Nephron (organoid): ENCODE measurements at regions not wholly inside any gene's neighbourhood (a gene's known extent, or its start where the extent isn't known, plus 50 kb on each side); places are given as distances from the start of the nearest gene placed in this dataset.
A peak's percentile ranks its signal among the peaks of the same experiment; 100 is the strongest.

ENCODE experiments used
- H3K27ac Mint-ChIP-seq, 3 experiments: 2 replicates each; pipeline ENCODE4 v1.8.0; 2020; ENCODE audit warnings: mixed read lengths in 3 of 3, mild to moderate bottlenecking in 2 of 3, moderate library complexity in 1 of 3
- H3K27me3 Mint-ChIP-seq: 2 replicates; pipeline ENCODE4 v1.8.0; 2021; ENCODE audit warnings: low read depth, mild to moderate bottlenecking, moderate library complexity, mixed read lengths
- H3K36me3 Mint-ChIP-seq: 2 replicates; pipeline ENCODE4 v1.8.0; 2020; ENCODE audit warnings: low read depth, mixed read lengths
- H3K4me1 Mint-ChIP-seq: 2 replicates; pipeline ENCODE4 v1.8.0; 2020; ENCODE audit warnings: mixed read lengths
- H3K4me3 Mint-ChIP-seq, 3 experiments: 2 replicates each; pipeline ENCODE4 v1.8.0; 2020; ENCODE audit warnings: mild to moderate bottlenecking in 3 of 3, mixed read lengths in 3 of 3, moderate library complexity in 2 of 3
- H3K9me3 Mint-ChIP-seq: 2 replicates; pipeline ENCODE4 v1.8.0; 2020; ENCODE audit warnings: mixed read lengths
- TF ChIP-seq, protein P1 (sequence below), 3 experiments: fragments of 200-600 bp; sonication (generic); IDR thresholded peaks; one replicate each; pipeline ENCODE4 v1.5.0; 2021; ENCODE audit warnings: antibody characterized with exemption in 3 of 3; ENCODE audit not compliant: unreplicated experiment in 3 of 3

DNA sequence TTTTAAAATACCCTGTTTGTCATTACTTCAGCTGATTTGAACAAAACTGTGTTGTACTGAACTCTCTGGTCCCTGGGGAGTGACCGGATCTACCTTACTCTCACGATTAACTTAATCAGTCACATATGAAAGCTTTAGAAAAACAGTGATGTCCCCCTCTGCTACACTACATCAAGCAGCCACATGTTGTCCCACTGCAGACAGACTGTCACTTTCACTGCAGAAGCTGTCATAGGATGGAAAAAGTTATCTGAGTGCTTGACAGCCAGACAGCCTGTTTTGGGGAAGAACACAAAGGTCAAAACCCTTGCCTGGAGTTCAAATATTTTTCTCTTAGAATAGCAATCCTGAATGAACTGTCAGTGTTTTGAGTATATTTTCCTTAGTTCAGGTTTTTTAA is 546.4 kb downstream of the DTWD2 start:
- no peak overlapping the region for H3K4me3 Mint-ChIP-seq
- H3K36me3 Mint-ChIP-seq, result no peaks in the 10 kb centered on the region
- no peak overlapping the region for H3K27ac Mint-ChIP-seq
- no peaks in the 10 kb centered on the region for H3K9me3 Mint-ChIP-seq
- TF ChIP-seq, protein P1, sequence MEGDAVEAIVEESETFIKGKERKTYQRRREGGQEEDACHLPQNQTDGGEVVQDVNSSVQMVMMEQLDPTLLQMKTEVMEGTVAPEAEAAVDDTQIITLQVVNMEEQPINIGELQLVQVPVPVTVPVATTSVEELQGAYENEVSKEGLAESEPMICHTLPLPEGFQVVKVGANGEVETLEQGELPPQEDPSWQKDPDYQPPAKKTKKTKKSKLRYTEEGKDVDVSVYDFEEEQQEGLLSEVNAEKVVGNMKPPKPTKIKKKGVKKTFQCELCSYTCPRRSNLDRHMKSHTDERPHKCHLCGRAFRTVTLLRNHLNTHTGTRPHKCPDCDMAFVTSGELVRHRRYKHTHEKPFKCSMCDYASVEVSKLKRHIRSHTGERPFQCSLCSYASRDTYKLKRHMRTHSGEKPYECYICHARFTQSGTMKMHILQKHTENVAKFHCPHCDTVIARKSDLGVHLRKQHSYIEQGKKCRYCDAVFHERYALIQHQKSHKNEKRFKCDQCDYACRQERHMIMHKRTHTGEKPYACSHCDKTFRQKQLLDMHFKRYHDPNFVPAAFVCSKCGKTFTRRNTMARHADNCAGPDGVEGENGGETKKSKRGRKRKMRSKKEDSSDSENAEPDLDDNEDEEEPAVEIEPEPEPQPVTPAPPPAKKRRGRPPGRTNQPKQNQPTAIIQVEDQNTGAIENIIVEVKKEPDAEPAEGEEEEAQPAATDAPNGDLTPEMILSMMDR (IDR thresholded peaks at IDR 0.05; ENCODE audit: unreplicated experiment in 3 of 3), result no peak
- H3K4me1 Mint-ChIP-seq, result peaks cover 12% of the 10 kb centered on the region
- H3K27me3 Mint-ChIP-seq, result no peaks in the 10 kb centered on the region

DNA sequence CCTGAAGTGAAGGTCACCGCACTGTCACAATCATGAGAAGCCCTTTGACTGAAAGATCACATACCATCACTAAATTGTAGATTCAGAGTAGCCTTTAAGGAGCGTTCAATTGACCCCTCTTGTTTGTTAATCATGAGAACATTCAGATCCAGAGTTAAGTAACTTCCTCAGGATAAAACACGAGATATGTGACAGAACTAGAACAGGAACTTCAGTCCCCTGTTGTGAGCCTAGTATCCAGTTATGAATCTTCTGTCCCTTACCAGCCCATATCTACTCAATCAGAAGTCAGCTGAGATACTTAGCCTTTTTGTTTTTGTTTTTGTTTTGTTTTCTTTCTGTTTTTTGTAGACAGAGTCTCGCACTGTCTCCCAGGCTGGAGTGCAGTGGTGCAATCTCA is 547.3 kb downstream of the DTWD2 start:
- Mint-ChIP-seq H3K27ac (peak overlapping the region; percentile 2 to 18 (median 4)), H3K4me1 (peaks cover 12% of the 10 kb centered on the region), H3K36me3 (no peaks in the 10 kb centered on the region), H3K27me3 (no peaks in the 10 kb centered on the region), H3K4me3 (no peak overlapping the region), H3K9me3 (no peaks in the 10 kb centered on the region)
- TF ChIP-seq, protein P1 (IDR thresholded peaks at IDR 0.05; ENCODE audit: unreplicated experiment in 3 of 3), result no peak

DNA sequence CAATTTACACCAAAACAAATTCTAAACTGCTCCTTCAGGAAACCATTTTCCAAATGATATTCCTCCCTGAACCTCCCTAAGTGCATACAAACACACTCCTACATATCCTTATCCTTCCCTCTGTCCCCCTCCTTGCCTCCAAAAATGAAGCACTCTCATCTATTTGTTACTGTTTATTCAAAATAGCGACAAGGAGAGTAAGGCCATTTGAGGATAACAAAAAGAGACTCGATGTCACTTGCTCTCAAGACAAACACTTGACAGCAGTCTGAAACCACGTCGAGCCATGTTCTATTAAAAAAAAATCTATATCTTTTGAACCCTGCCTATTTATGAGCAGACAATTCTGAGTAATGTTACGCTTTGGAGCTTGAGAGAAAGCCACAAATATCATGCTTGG is 547.9 kb downstream of the DTWD2 start:
- Mint-ChIP-seq H3K27ac (peak overlapping the region; percentile 2 to 18 (median 4)), H3K36me3 (no peaks in the 10 kb centered on the region), H3K9me3 (no peaks in the 10 kb centered on the region), H3K4me1 (peaks cover 12% of the 10 kb centered on the region), H3K27me3 (no peaks in the 10 kb centered on the region), H3K4me3 (no peak overlapping the region)
- TF ChIP-seq, protein P1 (IDR thresholded peaks at IDR 0.05; ENCODE audit: unreplicated experiment in 3 of 3), result no peak

DNA sequence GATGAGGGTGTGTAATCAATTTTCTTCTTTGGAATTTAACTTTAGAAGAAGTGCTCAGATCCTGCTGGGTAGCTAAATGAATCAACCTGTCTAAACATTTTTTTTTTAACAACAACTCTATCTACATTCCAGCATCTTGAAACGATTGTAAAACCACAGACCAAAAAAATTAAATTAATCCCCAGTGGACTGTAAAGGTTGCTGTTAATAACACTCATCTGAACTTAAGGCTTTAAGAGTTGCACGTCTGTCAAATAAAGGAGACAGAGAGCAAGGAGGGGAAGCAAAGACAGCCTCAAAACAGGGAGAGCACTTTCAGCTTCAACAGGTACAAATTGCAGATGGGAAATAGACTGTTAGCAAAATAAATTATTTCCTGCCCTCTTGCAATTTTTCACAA is 548.5 kb downstream of the DTWD2 start:
- peaks cover 12% of the 10 kb centered on the region for H3K4me1 Mint-ChIP-seq
- H3K9me3 Mint-ChIP-seq, result no peaks in the 10 kb centered on the region
- no peak overlapping the region for H3K4me3 Mint-ChIP-seq
- H3K36me3 Mint-ChIP-seq, result no peaks in the 10 kb centered on the region
- TF ChIP-seq, protein P1 (IDR thresholded peaks at IDR 0.05; ENCODE audit: unreplicated experiment in 3 of 3), result no peak
- H3K27ac Mint-ChIP-seq, result peak overlapping the region in 1 of 3 experiments; percentile 2
- H3K27me3 Mint-ChIP-seq, result no peaks in the 10 kb centered on the region

DNA sequence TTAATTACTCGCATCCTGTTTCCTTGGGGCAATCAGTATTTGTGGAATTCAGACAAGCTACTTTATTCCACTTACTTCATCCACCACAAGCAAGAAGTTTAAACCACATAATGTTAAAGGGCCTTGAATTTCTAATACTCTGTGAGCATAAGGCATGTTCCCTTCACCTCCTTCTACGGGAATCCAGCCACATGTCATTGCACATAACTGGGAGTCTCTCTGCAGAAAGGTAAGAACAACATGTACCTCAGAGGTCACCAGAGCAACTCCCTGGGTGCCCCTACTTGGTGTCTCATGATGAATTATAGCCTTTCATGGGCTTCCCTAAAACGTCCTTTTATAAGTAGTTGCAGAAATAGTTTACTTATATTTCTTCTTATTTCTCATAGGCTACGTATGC is 553.2 kb downstream of the DTWD2 start:
- Mint-ChIP-seq H3K27me3 (no peaks in the 10 kb centered on the region), H3K36me3 (no peaks in the 10 kb centered on the region), H3K9me3 (no peaks in the 10 kb centered on the region), H3K27ac (no peak overlapping the region), H3K4me3 (no peak overlapping the region), H3K4me1 (peaks cover 4% of the 10 kb centered on the region)
- TF ChIP-seq, protein P1 (IDR thresholded peaks at IDR 0.05; ENCODE audit: unreplicated experiment in 3 of 3), result no peak

DNA sequence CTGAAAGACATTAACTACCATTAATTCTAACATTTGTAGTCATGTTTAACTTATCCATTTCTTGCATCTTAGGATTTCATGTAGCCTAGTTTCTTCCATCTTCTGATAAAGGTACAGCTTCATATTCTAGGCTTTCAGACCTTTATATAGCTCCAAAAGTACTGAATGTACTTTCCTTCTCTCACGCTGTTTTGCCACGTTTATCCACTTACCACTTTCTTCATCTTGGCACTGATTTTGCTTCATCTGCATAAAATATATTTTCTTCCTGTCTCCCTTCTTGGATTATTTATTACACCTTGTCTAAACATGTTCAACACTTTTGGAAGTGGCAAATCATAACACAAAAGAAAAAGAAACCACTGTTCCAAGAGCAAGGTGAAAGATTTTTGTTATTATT is 553.8 kb downstream of the DTWD2 start:
- Mint-ChIP-seq H3K27me3 (no peaks in the 10 kb centered on the region), H3K36me3 (no peaks in the 10 kb centered on the region), H3K4me1 (no peaks in the 10 kb centered on the region), H3K4me3 (no peak overlapping the region), H3K27ac (no peak overlapping the region), H3K9me3 (no peaks in the 10 kb centered on the region)
- TF ChIP-seq, protein P1 (IDR thresholded peaks at IDR 0.05; ENCODE audit: unreplicated experiment in 3 of 3), result no peak
